Keratinocyte (primary cell): ENCODE measurements at regions not wholly inside any gene's neighbourhood (a gene's known extent, or its start where the extent isn't known, plus 50 kb on each side); places are given as distances from the start of the nearest gene placed in this dataset.

ENCODE experiments used
- CTCF ChIP-seq, 3 experiments: IDR thresholded peaks in 1 of 3; conservative IDR thresholded peaks in 1 of 3; optimal IDR thresholded peaks in 1 of 3; 2 replicates in 2 of 3; 3 replicates in 1 of 3; pipeline versions ENCODE3 to v1.5.1; 2011; ENCODE audit warnings: low read length in 3 of 3, mild to moderate bottlenecking in 3 of 3, moderate library complexity in 2 of 3, control low read depth in 1 of 3, inconsistent platforms in 1 of 3; ENCODE audit not compliant: insufficient read depth in 2 of 3; ENCODE audit errors: extremely low read depth in 1 of 3
- EZH2 ChIP-seq: IDR thresholded peaks from one replicate; pipeline ENCODE4 v1.6.1; 2012; ENCODE audit warnings: inconsistent platforms, mild to moderate bottlenecking, low read length, moderate library complexity

- no peak for TF ChIP-seq CTCF (optimal IDR thresholded peaks at IDR 0.05 in 1 of 3, IDR thresholded peaks at IDR 0.05 in 1 of 3, conservative IDR thresholded peaks at IDR 0.05 in 1 of 3; ENCODE audit: extremely low read depth in 1 of 3, insufficient read depth in 2 of 3, low read length in 3 of 3)
- no peak for TF ChIP-seq EZH2
These were observed 62.1 kb upstream of the ZNF516 start for GRCh38 chr18:76557026-76557575.
